ENCODE measurements at regions not wholly inside any gene's neighbourhood (a gene's known extent, or its start where the extent isn't known, plus 50 kb on each side); places are given as distances from the start of the nearest gene placed in this dataset.

- no peak for TF ChIP-seq CTCF (conservative IDR thresholded peaks at IDR 0.05; ENCODE audit: low read depth, low read length)
- TF ChIP-seq EZH2 (IDR thresholded peaks at IDR 0.05; ENCODE audit: borderline replicate concordance, low read depth, low read length, poor library complexity, severe bottlenecking) = no peak
These were observed 291.6 kb upstream of the PPP2R2D start for GRCh38 chr10:131609176-131609575.
